ENCODE measurements at regions not wholly inside any gene's neighbourhood (a gene's known extent, or its start where the extent isn't known, plus 50 kb on each side); places are given as distances from the start of the nearest gene placed in this dataset.

GRCh38 chr9:129507805-129508204, 113.1 kb downstream of the C9orf50 start:
- no peak for TF ChIP-seq CTCF (IDR thresholded peaks at IDR 0.05; ENCODE audit: low read depth, low read length, poor library complexity, severe bottlenecking)
- TF ChIP-seq EZH2phosphoT487 (IDR thresholded peaks at IDR 0.05; ENCODE audit: borderline replicate concordance, low read length), result no peak

Measured in DOHH2 (cell line).